ENCODE measurements at regions not wholly inside any gene's neighbourhood (a gene's known extent, or its start where the extent isn't known, plus 50 kb on each side); places are given as distances from the start of the nearest gene placed in this dataset.
A peak's percentile ranks its signal among the peaks of the same experiment; 100 is the strongest.

- no peaks in the 10 kb centered on the region for H3K27me3 ChIP-seq (ENCODE audit: insufficient read depth)
- CTCF ChIA-PET: no interaction called here
- peak overlapping the region; percentile 64; the same call in 1 of the 2 replicates for H3K4me2 ChIP-seq
- H3F3A ChIP-seq (replicated peaks; ENCODE audit: insufficient read depth): peaks cover 9% of the 10 kb centered on the region
- H3K79me2 ChIP-seq (ENCODE audit: insufficient read depth): no peaks in the 10 kb centered on the region
- no peaks in the 10 kb centered on the region for H3K36me3 ChIP-seq (replicated peaks in 1 of 2; ENCODE audit: control insufficient read depth in 1 of 2, insufficient read depth in 2 of 2, low read length in 1 of 2)
- H3K9ac ChIP-seq: peak overlapping the region; percentile 21; the same call in 1 of the 2 replicates
- peaks cover 0 to 7% of the 10 kb centered on the region in 2 experiments; a peak in 2 of 4 replicates for H3K4me1 ChIP-seq (ENCODE audit: control insufficient read depth in 1 of 2, insufficient read depth in 2 of 2, low read depth in 1 of 2, low read length in 1 of 2)
- H3K9me2 ChIP-seq: no peaks in the 10 kb centered on the region
- 23% methylated on average over 5 of the region's 5 CpGs for WGBS (ENCODE audit: low lambda C conversion rate)
- peak overlapping the region in 1 of 2 experiments; percentile 5; a peak in 2 of 4 replicates for H3K4me3 ChIP-seq (ENCODE audit: low read depth in 2 of 2, low read length in 1 of 2)
- no peaks in the 10 kb centered on the region for H3K9me3 ChIP-seq
- no peaks in the 10 kb centered on the region for H4K20me1 ChIP-seq (ENCODE audit: insufficient read depth)
- POLR2A ChIA-PET: no interaction called here
- peak overlapping the region; percentile 72 to 81; a peak in 3 of 4 replicates for H3K27ac ChIP-seq (ENCODE audit: low read depth in 2 of 2, low read length in 1 of 2)
- TF ChIP-seq NFIC (IDR thresholded peaks at IDR 0.05; ENCODE audit: borderline replicate concordance) (peak; percentile 55; the same call in 1 of the 2 replicates), NRF1 (IDR thresholded peaks at IDR 0.05; ENCODE audit: low read depth, low read length) (no peak), EP300 (IDR thresholded peaks at IDR 0.05; ENCODE audit: borderline replicate concordance in 1 of 2, low read depth in 1 of 2, low read length in 1 of 2) (peak in 1 of 2 experiments; percentile 74; a peak in 1 of 4 replicates), CTCF (IDR thresholded peaks at IDR 0.05) (no peak), JUND (IDR thresholded peaks at IDR 0.05) (peak; percentile 79), RXRA (IDR thresholded peaks at IDR 0.05; ENCODE audit: borderline replicate concordance, low read depth) (no peak), MAX (IDR thresholded peaks at IDR 0.05; ENCODE audit: low read depth) (no peak; the same call in 1 of the 2 replicates), TEAD4 (IDR thresholded peaks at IDR 0.05; ENCODE audit: borderline replicate concordance, insufficient read depth) (peak; percentile 63; the same call in 1 of the 2 replicates), PBX3 (IDR thresholded peaks at IDR 0.05) (peak; percentile 48; the same call in 1 of the 2 replicates), FOXJ3 (CRISPR knock-in tag; IDR thresholded peaks at IDR 0.05) (no peak), ZBTB33 (IDR thresholded peaks at IDR 0.05; ENCODE audit: borderline replicate concordance, low read depth) (no peak), TAF1 (IDR thresholded peaks at IDR 0.05; ENCODE audit: borderline replicate concordance, low read depth, low read length) (no peak), POLR2AphosphoS5 (IDR thresholded peaks at IDR 0.05; ENCODE audit: low read depth, low read length) (no peak), GATA2 (CRISPR knock-in tag; IDR thresholded peaks at IDR 0.05) (no peak), CHD2 (IDR thresholded peaks at IDR 0.05; ENCODE audit: low read length, partially characterized antibody) (no peak), REST (IDR thresholded peaks at IDR 0.05; ENCODE audit: low read depth, low read length) (no peak), TCF12 (IDR thresholded peaks at IDR 0.05) (peak; percentile 83), MXI1 (IDR thresholded peaks at IDR 0.05; ENCODE audit: low read depth, low read length) (no peak), USF2 (IDR thresholded peaks at IDR 0.05; ENCODE audit: borderline replicate concordance, low read depth, low read length) (no peak), FOSL2 (IDR thresholded peaks at IDR 0.05; ENCODE audit: borderline replicate concordance, low read depth) (peak; percentile 81; the same call in 1 of the 2 replicates)
- H2AFZ ChIP-seq (ENCODE audit: low read depth): peak overlapping the region; percentile 72; the same call in 1 of the 2 replicates
- no peak for DNase-seq
These were observed 58.2 kb upstream of the ST6GAL2 start for GRCh38 chr2:106944215-106944614.

All from SK-N-SH (cell line).